ENCODE measurements at regions not wholly inside any gene's neighbourhood (a gene's known extent, or its start where the extent isn't known, plus 50 kb on each side); places are given as distances from the start of the nearest gene placed in this dataset.
A peak's percentile ranks its signal among the peaks of the same experiment; 100 is the strongest.
"Not testable (repeated sequence)": the region's sequence is repeated elsewhere in the genome, so short reads cannot be mapped to it uniquely, and the experiment has no call there.

DNA sequence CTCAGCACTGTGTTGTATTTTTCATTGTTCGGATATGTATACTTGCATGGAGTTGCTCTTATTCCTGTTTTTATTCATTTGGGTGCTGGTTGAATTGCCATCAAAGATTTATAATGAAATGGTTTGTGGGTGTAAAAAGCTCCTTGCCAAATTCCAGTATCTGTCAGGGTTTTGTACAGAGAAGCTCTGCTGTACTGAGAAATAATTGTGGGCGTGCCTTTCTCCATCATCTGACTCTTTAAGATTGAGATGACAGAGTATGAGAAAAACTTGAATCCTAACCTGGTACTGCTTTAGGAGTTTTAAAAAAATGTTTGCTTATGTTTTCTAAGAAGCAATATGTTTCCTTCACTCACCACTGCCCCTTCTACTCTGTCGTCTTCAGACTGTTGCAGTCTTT is 58.7 kb upstream of the GARIN1A start:
- DNase-seq (ENCODE audit: low read depth in 1 of 2, low spot score in 1 of 2); in situ Hi-C loops (cut with HindIII; ENCODE audit: low pct_unique_long_range_greater_than_20kb, low sequenced_read_pairs): not testable (repeated sequence)

DNA sequence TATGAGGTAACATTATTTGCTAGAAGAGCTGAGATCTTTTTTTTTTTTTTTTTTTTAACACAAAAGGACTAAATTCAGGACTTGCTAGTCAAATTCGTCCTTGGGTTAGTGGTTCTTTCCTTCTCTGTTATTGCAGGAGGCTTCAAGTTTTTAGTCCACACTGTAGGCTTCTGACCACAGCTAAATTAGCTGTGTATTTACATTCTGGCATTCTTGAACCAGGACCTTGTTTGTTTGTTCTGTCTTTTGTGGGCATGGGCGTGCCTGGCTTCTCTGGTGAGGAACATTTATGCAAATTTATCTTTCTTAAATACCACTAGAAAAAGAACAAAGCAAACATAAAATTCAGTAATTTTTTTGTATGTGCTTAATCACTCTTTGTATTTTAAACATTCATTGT is 57.3 kb upstream of the GARIN1A start:
- in situ Hi-C loops (cut with HindIII; ENCODE audit: low pct_unique_long_range_greater_than_20kb, low sequenced_read_pairs), result not testable (repeated sequence)
- peak in 1 of 2 experiments; percentile 42 for DNase-seq (ENCODE audit: low read depth in 1 of 2, low spot score in 1 of 2)

DNA sequence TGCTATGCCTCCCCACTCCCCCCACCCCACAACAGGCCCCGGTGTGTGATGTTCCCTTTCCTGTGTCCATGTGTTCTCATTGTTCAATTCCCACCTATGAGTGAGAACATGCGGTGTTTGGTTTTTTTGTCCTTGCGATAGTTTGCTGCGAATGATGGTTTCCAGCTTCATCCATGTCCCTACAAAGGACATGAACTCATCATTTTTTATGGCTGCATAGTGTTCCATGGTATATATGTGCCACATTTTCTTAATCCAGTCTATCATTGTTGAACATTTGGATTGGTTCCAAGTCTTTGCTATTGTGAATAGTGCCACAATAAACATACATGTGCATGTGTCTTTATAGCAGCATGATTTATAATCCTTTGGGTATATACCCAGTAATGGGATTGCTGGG is 55.3 kb upstream of the GARIN1A start:
- in situ Hi-C loops (cut with HindIII; ENCODE audit: low pct_unique_long_range_greater_than_20kb, low sequenced_read_pairs); DNase-seq (ENCODE audit: low read depth in 1 of 2, low spot score in 1 of 2): not testable (repeated sequence)

Measured in T47D (cell line).